ENCODE measurements at regions not wholly inside any gene's neighbourhood (a gene's known extent, or its start where the extent isn't known, plus 50 kb on each side); places are given as distances from the start of the nearest gene placed in this dataset.

GRCh38 chr17:34797720-34798119 is 163.5 kb downstream of the CCT6B start:
- H3F3A ChIP-seq (ENCODE audit: low read length, unreplicated experiment), result no peaks in the 10 kb centered on the region
- no peaks in the 10 kb centered on the region for H3K4me1 ChIP-seq (ENCODE audit: insufficient read depth, low read length)
- ChIA-PET CTCF (no interaction called here), POLR2A (ENCODE audit: unreplicated experiment) (no interaction called here)
- no TSS peak for BruUV-seq (replicated peaks)
- ATAC-seq, result no peak
- H3K9me2 ChIP-seq (replicated peaks; ENCODE audit: low read length), result no peaks in the 10 kb centered on the region
- no peak overlapping the region for H3K4me3 ChIP-seq (ENCODE audit: low read length)
- H3K4me2 ChIP-seq (ENCODE audit: low read length), result no peak overlapping the region
- TF ChIP-seq EZH2phosphoT487 (IDR thresholded peaks at IDR 0.05; ENCODE audit: borderline replicate concordance, low read length) (no peak), EZH2 (IDR thresholded peaks at IDR 0.05; ENCODE audit: low read length, unreplicated experiment) (no peak)
- TF ChIP-seq, protein P1, sequence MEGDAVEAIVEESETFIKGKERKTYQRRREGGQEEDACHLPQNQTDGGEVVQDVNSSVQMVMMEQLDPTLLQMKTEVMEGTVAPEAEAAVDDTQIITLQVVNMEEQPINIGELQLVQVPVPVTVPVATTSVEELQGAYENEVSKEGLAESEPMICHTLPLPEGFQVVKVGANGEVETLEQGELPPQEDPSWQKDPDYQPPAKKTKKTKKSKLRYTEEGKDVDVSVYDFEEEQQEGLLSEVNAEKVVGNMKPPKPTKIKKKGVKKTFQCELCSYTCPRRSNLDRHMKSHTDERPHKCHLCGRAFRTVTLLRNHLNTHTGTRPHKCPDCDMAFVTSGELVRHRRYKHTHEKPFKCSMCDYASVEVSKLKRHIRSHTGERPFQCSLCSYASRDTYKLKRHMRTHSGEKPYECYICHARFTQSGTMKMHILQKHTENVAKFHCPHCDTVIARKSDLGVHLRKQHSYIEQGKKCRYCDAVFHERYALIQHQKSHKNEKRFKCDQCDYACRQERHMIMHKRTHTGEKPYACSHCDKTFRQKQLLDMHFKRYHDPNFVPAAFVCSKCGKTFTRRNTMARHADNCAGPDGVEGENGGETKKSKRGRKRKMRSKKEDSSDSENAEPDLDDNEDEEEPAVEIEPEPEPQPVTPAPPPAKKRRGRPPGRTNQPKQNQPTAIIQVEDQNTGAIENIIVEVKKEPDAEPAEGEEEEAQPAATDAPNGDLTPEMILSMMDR (conservative IDR thresholded peaks at IDR 0.05; ENCODE audit: low read depth, low read length), result no peak
- H3K79me2 ChIP-seq (ENCODE audit: low read length), result no peaks in the 10 kb centered on the region
- no peak overlapping the region for H3K27ac ChIP-seq (ENCODE audit: low read length)
- peak; percentile 22 for DNase-seq
- H4K20me1 ChIP-seq (ENCODE audit: low read length), result no peaks in the 10 kb centered on the region
- no peaks in the 10 kb centered on the region for H3K27me3 ChIP-seq (ENCODE audit: low read length)
- no peaks in the 10 kb centered on the region for H3K36me3 ChIP-seq (ENCODE audit: low read depth, low read length)
- H3K9me3 ChIP-seq (ENCODE audit: low read length), result no peaks in the 10 kb centered on the region
- no peak overlapping the region for H2AFZ ChIP-seq (ENCODE audit: low read length)
- no peak overlapping the region for H3K9ac ChIP-seq (ENCODE audit: low read length)
- intact Hi-C loops (cut with micrococcal nuclease), result no loop called here

DNA sequence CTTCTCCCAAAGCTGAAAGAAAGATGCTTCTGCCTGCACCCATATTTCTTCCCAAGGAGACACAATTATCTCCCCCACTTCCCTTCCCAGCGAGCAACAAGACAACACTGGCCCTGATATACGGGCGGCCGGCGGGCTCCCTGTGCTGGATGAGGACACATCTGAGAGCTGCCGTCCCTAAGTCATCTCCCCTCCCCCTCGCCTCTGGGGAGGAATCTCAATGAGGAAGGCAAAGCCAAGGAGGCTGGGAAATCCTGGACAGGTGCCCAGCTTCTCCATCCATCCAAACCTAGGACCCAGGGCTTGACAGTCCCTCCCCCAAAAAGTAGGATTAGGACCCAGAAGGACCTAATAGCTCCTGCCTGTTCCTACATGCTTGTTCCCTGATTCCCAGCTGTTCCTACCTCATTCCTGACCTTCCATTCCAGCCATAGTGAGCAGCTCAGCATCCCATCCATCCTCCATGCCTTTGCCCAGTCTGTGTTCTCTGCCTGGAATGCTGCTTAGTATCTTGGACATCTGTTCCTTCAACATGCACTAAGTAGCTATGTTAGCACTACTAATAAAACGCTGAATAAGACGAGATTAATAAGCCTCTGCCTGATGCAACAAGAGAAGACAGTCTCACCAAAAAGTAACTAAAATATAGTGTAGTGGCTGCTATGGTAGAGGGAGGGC is 167.9 kb downstream of the CCT6B start:
- ChIA-PET CTCF (no interaction called here), POLR2A (ENCODE audit: unreplicated experiment) (no interaction called here)
- Histone ChIP-seq H4K20me1 (ENCODE audit: low read length) (no peaks in the 10 kb centered on the region), H2AFZ (ENCODE audit: low read length) (no peak overlapping the region), H3K4me1 (ENCODE audit: insufficient read depth, low read length) (no peaks in the 10 kb centered on the region), H3K36me3 (ENCODE audit: low read depth, low read length) (no peaks in the 10 kb centered on the region), H3K27me3 (ENCODE audit: low read length) (no peaks in the 10 kb centered on the region), H3F3A (ENCODE audit: low read length, unreplicated experiment) (no peaks in the 10 kb centered on the region), H3K79me2 (ENCODE audit: low read length) (no peaks in the 10 kb centered on the region), H3K4me3 (ENCODE audit: low read length) (no peak overlapping the region), H3K9ac (ENCODE audit: low read length) (no peak overlapping the region), H3K9me2 (replicated peaks; ENCODE audit: low read length) (no peaks in the 10 kb centered on the region), H3K9me3 (ENCODE audit: low read length) (no peaks in the 10 kb centered on the region), H3K27ac (ENCODE audit: low read length) (no peak overlapping the region), H3K4me2 (ENCODE audit: low read length) (no peak overlapping the region)
- ATAC-seq (no peak), DNase-seq (no peak)
- no TSS peak for BruUV-seq (replicated peaks)
- TF ChIP-seq EZH2phosphoT487 (IDR thresholded peaks at IDR 0.05; ENCODE audit: borderline replicate concordance, low read length) (no peak), EZH2 (IDR thresholded peaks at IDR 0.05; ENCODE audit: low read length, unreplicated experiment) (no peak)
- TF ChIP-seq, protein P1 (conservative IDR thresholded peaks at IDR 0.05; ENCODE audit: low read depth, low read length), result no peak
- intact Hi-C loops (cut with micrococcal nuclease), result no loop called here

GRCh38 chr17:34788696-34789095 is 172.6 kb downstream of the CCT6B start:
- no peaks in the 10 kb centered on the region for H3F3A ChIP-seq (ENCODE audit: low read length, unreplicated experiment)
- no peaks in the 10 kb centered on the region for H4K20me1 ChIP-seq (ENCODE audit: low read length)
- H3K9me3 ChIP-seq (ENCODE audit: low read length), result no peaks in the 10 kb centered on the region
- no peaks in the 10 kb centered on the region for H3K36me3 ChIP-seq (ENCODE audit: low read depth, low read length)
- H3K27ac ChIP-seq (ENCODE audit: low read length), result no peak overlapping the region
- H3K9ac ChIP-seq (ENCODE audit: low read length), result no peak overlapping the region
- ChIA-PET POLR2A (ENCODE audit: unreplicated experiment) (no interaction called here), CTCF (no interaction called here)
- DNase-seq, result no peak
- ATAC-seq, result no peak
- H3K4me1 ChIP-seq (ENCODE audit: insufficient read depth, low read length), result no peaks in the 10 kb centered on the region
- H3K27me3 ChIP-seq (ENCODE audit: low read length), result no peaks in the 10 kb centered on the region
- H3K4me2 ChIP-seq (ENCODE audit: low read length), result no peak overlapping the region
- intact Hi-C loops (cut with micrococcal nuclease), result no loop called here
- H2AFZ ChIP-seq (ENCODE audit: low read length), result no peak overlapping the region
- TF ChIP-seq, protein P1 (conservative IDR thresholded peaks at IDR 0.05; ENCODE audit: low read depth, low read length), result no peak
- TF ChIP-seq EZH2phosphoT487 (IDR thresholded peaks at IDR 0.05; ENCODE audit: borderline replicate concordance, low read length), result no peak
- TF ChIP-seq EZH2 (IDR thresholded peaks at IDR 0.05; ENCODE audit: low read length, unreplicated experiment), result no peak
- H3K9me2 ChIP-seq (replicated peaks; ENCODE audit: low read length), result no peaks in the 10 kb centered on the region
- BruUV-seq (replicated peaks), result no TSS peak
- no peaks in the 10 kb centered on the region for H3K79me2 ChIP-seq (ENCODE audit: low read length)
- H3K4me3 ChIP-seq (ENCODE audit: low read length), result no peak overlapping the region

Data from PC-3 (cell line).